DND-41 (cell line): ENCODE measurements at regions not wholly inside any gene's neighbourhood (a gene's known extent, or its start where the extent isn't known, plus 50 kb on each side); places are given as distances from the start of the nearest gene placed in this dataset.

Experiments used
- CTCF ChIP-seq: IDR thresholded peaks from 2 replicates; pipeline ENCODE4 v1.5.1; 2012; ENCODE audit warnings: borderline replicate concordance, low read length, moderate library complexity, mild to moderate bottlenecking; ENCODE audit not compliant: poor library complexity, severe bottlenecking; ENCODE audit errors: extremely low read depth
- EZH2 ChIP-seq: IDR thresholded peaks from 3 replicates; pipeline ENCODE4 v1.6.1; 2012; ENCODE audit warnings: borderline replicate concordance, low read depth, mild to moderate bottlenecking, moderate library complexity, low read length, inconsistent platforms; ENCODE audit not compliant: severe bottlenecking

- TF ChIP-seq CTCF (no peak), EZH2 (no peak)
These were observed 259.9 kb downstream of the CTH start for GRCh38 chr1:70671006-70671405.
